ENCODE measurements at regions not wholly inside any gene's neighbourhood (a gene's known extent, or its start where the extent isn't known, plus 50 kb on each side); places are given as distances from the start of the nearest gene placed in this dataset.

DNA sequence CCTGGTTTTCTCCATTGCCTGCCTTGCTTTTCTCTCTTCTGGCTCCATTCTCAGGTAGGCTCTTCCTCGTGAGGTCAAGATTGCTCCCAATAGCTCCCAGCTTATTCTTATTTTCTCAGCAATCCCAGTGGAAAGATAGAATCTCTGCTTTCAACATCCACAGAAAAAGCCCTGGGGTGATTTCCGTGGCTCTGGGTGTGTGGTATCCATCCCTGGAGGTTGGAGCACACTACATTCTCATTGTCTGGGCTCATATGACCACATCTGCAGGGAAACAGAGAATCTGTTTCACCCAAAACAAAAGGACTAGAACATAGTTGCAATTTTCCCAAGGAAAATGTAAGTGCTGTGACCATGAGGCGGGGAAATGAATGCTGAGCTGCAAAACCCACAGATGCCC is 236.0 kb downstream of the TENT4A start:
- no peak overlapping the region for H3K23ac ChIP-seq (ENCODE audit: insufficient read length, low read depth, low read length)
- no peak overlapping the region for H3K4me2 ChIP-seq (ENCODE audit: insufficient read depth, insufficient read length, low read length)
- H3K27me3 ChIP-seq (ENCODE audit: insufficient read depth, low read length) = no peaks in the 10 kb centered on the region
- H3K9ac ChIP-seq (ENCODE audit: extremely low read depth, insufficient read length, low read length) = no peak overlapping the region
- H2AFZ ChIP-seq (ENCODE audit: low read length) = no peak overlapping the region
- H3K27ac ChIP-seq (ENCODE audit: insufficient read length, low read depth, low read length) = no peak overlapping the region
- no peak overlapping the region for H3K18ac ChIP-seq (ENCODE audit: insufficient read length, low read depth, low read length)
- H4K5ac ChIP-seq (ENCODE audit: insufficient read length, low read depth, low read length) = no peak overlapping the region
- H3K4me3 Mint-ChIP-seq = no peak overlapping the region
- no peak overlapping the region for H4K91ac ChIP-seq (ENCODE audit: insufficient read length, low read depth, low read length)
- H3K36me3 Mint-ChIP-seq (ENCODE audit: insufficient read depth in 1 of 3, low read depth in 3 of 3) = no peaks in the 10 kb centered on the region
- H3K27me3 Mint-ChIP-seq (ENCODE audit: low read depth) = no peaks in the 10 kb centered on the region; the same call in 1 of the 2 replicates
- no peak overlapping the region for H2BK12ac ChIP-seq (ENCODE audit: insufficient read length, low read depth, low read length)
- H4K20me1 ChIP-seq (ENCODE audit: control insufficient read depth, insufficient read depth, insufficient read length) = no peaks in the 10 kb centered on the region
- no peak overlapping the region for H3T11ph ChIP-seq (ENCODE audit: low read length)
- no peaks in the 10 kb centered on the region for H3K79me1 ChIP-seq (ENCODE audit: insufficient read depth, low read depth, low read length, poor library complexity, severe bottlenecking)
- no peaks in the 10 kb centered on the region for H3K9me3 Mint-ChIP-seq
- H3K4me1 ChIP-seq (ENCODE audit: insufficient read depth, low read length) = no peaks in the 10 kb centered on the region
- no peak overlapping the region for H4K8ac ChIP-seq (replicated peaks; ENCODE audit: insufficient read length, low read depth, low read length)
- H3K4me1 Mint-ChIP-seq = peaks cover 0 to 4% of the 10 kb centered on the region in 2 experiments; a peak in 2 of 4 replicates
- H2AK5ac ChIP-seq (ENCODE audit: insufficient read length, low read length) = no peak overlapping the region
- DNase-seq = no peak
- H2BK120ac ChIP-seq (ENCODE audit: low read depth, low read length, poor library complexity, severe bottlenecking) = no peak overlapping the region
- H2BK20ac ChIP-seq (ENCODE audit: low read depth, low read length, poor library complexity, severe bottlenecking) = no peak overlapping the region
- H2BK5ac ChIP-seq (ENCODE audit: insufficient read length, low read length) = no peak overlapping the region
- WGBS (ENCODE audit: extremely low coverage, insufficient read length, low lambda C conversion rate) = no CpG with 5 or more reads among the region's 3 CpGs
- no peaks in the 10 kb centered on the region for H3K23me2 ChIP-seq (ENCODE audit: insufficient read length, low read depth, low read length, poor library complexity, severe bottlenecking)
- no peak overlapping the region for H3K27ac Mint-ChIP-seq
- H3K14ac ChIP-seq (ENCODE audit: insufficient read depth, low read length) = no peak overlapping the region
- H3K56ac ChIP-seq (ENCODE audit: insufficient read length, low read depth, low read length) = no peak overlapping the region
- no peak overlapping the region for H3K4ac ChIP-seq (ENCODE audit: low read depth, low read length)
- TF ChIP-seq CTCF (conservative IDR thresholded peaks at IDR 0.05) = no peak
- H3K9me3 ChIP-seq (ENCODE audit: control insufficient read depth, low read depth, low read length) = no peaks in the 10 kb centered on the region
- H3K79me2 ChIP-seq (ENCODE audit: insufficient read depth, low read length) = no peaks in the 10 kb centered on the region
- H2BK15ac ChIP-seq (ENCODE audit: low read depth, low read length) = no peak overlapping the region

Data from H9 (cell line).